ENCODE measurements at regions not wholly inside any gene's neighbourhood (a gene's known extent, or its start where the extent isn't known, plus 50 kb on each side); places are given as distances from the start of the nearest gene placed in this dataset.

- TF ChIP-seq CTCF (IDR thresholded peaks at IDR 0.05) = no peak
- Mint-ChIP-seq H3K4me1 (no peaks in the 10 kb centered on the region), H3K36me3 (ENCODE audit: low read depth) (no peaks in the 10 kb centered on the region), H3K4me3 (no peak overlapping the region), H3K9me3 (peaks cover 7% of the 10 kb centered on the region), H3K27me3 (ENCODE audit: low read depth, poor library complexity) (peaks cover 4% of the 10 kb centered on the region), H3K27ac (no peak overlapping the region)
- no peak for DNase-seq
Observed at GRCh38 chr2:150107816-150108215, 379.7 kb downstream of the RND3 start.

- no peak for DNase-seq
- Mint-ChIP-seq H3K9me3 (peaks cover 7% of the 10 kb centered on the region), H3K36me3 (ENCODE audit: low read depth) (no peaks in the 10 kb centered on the region), H3K27me3 (ENCODE audit: low read depth, poor library complexity) (peaks cover 4% of the 10 kb centered on the region), H3K4me1 (no peaks in the 10 kb centered on the region), H3K27ac (no peak overlapping the region), H3K4me3 (no peak overlapping the region)
- TF ChIP-seq CTCF (IDR thresholded peaks at IDR 0.05) = no peak
Observed at GRCh38 chr2:150107170-150107569, 380.3 kb downstream of the RND3 start.

DNA sequence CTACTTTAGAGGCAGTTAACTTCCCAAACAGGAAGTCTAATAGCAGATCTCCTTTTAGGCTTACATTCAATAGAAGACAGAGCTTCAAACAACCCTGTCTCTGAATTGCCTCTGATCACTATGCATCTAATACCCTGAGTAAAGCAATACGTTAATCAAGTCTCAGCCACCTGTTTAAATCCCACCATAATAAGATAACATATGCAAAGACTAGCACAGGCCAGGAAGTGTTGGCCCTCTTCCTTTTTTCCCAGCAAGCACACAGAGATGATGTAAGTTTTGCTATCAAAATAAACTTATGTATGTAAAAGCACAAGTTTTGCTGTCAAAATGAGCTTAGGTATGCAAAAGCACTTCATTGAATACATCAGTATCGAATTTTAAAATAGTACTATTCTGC, 385.5 kb downstream of the RND3 start:
- Mint-ChIP-seq H3K4me1 (no peaks in the 10 kb centered on the region), H3K36me3 (ENCODE audit: low read depth) (no peaks in the 10 kb centered on the region), H3K27ac (no peak overlapping the region), H3K27me3 (ENCODE audit: low read depth, poor library complexity) (no peaks in the 10 kb centered on the region), H3K4me3 (no peak overlapping the region), H3K9me3 (peaks cover 7% of the 10 kb centered on the region)
- no peak for TF ChIP-seq CTCF (IDR thresholded peaks at IDR 0.05)
- DNase-seq = no peak

- H3K27ac Mint-ChIP-seq = no peak overlapping the region
- TF ChIP-seq CTCF (IDR thresholded peaks at IDR 0.05) = no peak
- DNase-seq = no peak
- no peaks in the 10 kb centered on the region for H3K4me1 Mint-ChIP-seq
- peaks cover 7% of the 10 kb centered on the region for H3K9me3 Mint-ChIP-seq
- no peaks in the 10 kb centered on the region for H3K36me3 Mint-ChIP-seq (ENCODE audit: low read depth)
- H3K27me3 Mint-ChIP-seq (ENCODE audit: low read depth, poor library complexity) = no peaks in the 10 kb centered on the region
- H3K4me3 Mint-ChIP-seq = no peak overlapping the region
Observed at GRCh38 chr2:150100834-150101233, 386.6 kb downstream of the RND3 start.

DNA sequence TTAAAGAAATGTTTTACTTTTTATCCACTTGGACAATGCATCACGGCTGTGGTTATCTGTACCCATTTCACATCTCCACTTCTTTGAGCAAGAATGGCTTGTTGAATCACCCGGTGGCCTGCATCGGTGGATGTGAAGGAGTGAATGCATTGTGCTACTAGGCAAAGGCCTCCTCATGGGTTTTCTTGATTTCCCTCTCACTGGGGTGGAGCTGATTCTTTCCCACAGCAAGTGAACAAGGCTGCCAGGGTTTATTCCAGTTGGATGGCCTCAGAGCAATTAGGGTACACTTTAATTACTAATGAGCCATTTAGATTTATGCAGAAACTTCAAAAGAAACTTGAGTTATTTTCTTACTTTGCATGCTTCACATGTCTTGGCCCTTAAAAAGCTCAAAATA, 387.1 kb downstream of the RND3 start:
- H3K4me1 Mint-ChIP-seq = no peaks in the 10 kb centered on the region
- no peak overlapping the region for H3K27ac Mint-ChIP-seq
- no peaks in the 10 kb centered on the region for H3K36me3 Mint-ChIP-seq (ENCODE audit: low read depth)
- peaks cover 6% of the 10 kb centered on the region for H3K9me3 Mint-ChIP-seq
- no peak overlapping the region for H3K4me3 Mint-ChIP-seq
- TF ChIP-seq CTCF (IDR thresholded peaks at IDR 0.05) = no peak
- DNase-seq = no peak
- H3K27me3 Mint-ChIP-seq (ENCODE audit: low read depth, poor library complexity) = no peaks in the 10 kb centered on the region

GRCh38 chr2:150099805-150100204, 387.7 kb downstream of the RND3 start:
- DNase-seq = no peak
- Mint-ChIP-seq H3K27me3 (ENCODE audit: low read depth, poor library complexity) (no peaks in the 10 kb centered on the region), H3K27ac (no peak overlapping the region), H3K4me3 (no peak overlapping the region), H3K4me1 (no peaks in the 10 kb centered on the region), H3K9me3 (peaks cover under 1% of the 10 kb centered on the region), H3K36me3 (ENCODE audit: low read depth) (no peaks in the 10 kb centered on the region)
- TF ChIP-seq CTCF (IDR thresholded peaks at IDR 0.05) = no peak

Data from nephron progenitor cell (in vitro differentiated cells).